B cell (primary cell): ENCODE measurements at regions not wholly inside any gene's neighbourhood (a gene's known extent, or its start where the extent isn't known, plus 50 kb on each side); places are given as distances from the start of the nearest gene placed in this dataset.
"Not testable (repeated sequence)": the region's sequence is repeated elsewhere in the genome, so short reads cannot be mapped to it uniquely, and the experiment has no call there.

ENCODE experiments used
- ATAC-seq: fragments of 200-7000 bp; cut with Tn5 transposase; one replicate; pipeline ENCODE4 v1.10.0; 2021; ENCODE audit warnings: low read depth, mild to moderate bottlenecking, moderate number of reproducible peaks, moderate library complexity
- CTCF ChIA-PET: fragments of 350-600 bp; sonication (Branson Sonifier 250); formaldehyde crosslinking; loops from one replicate; lab custom pipeline; 2021; ENCODE audit warnings: antibody characterized with exemption, inconsistent platforms; lab: Charles Lee
- POLR2A ChIA-PET: fragments of 350-600 bp; sonication (Branson Sonifier 250); formaldehyde crosslinking; loops from one replicate; lab custom pipeline; 2021; ENCODE audit warnings: antibody characterized with exemption; lab: Charles Lee
- DNase-seq: peaks from one replicate; pipeline ENCODE4 v3.0.0; 2013
- H2AFZ ChIP-seq: 2 replicates; pipeline ENCODE4 v1.6.1; 2012; ENCODE audit warnings: mild to moderate bottlenecking, low read depth, low read length; ENCODE audit not compliant: insufficient read depth, poor library complexity, severe bottlenecking
- H3K27ac ChIP-seq, 2 donors: 1 replicate in 1 of 2; 2 replicates in 1 of 2; pipeline ENCODE4 v1.5.1; 2012 to 2013; ENCODE audit warnings: low read length in 2 of 2, mild to moderate bottlenecking in 2 of 2, moderate library complexity in 1 of 2
- H3K27me3 ChIP-seq, 4 experiments: fragments of 200-600 bp in 1 of 4; sonication (generic) in 1 of 4; replicated peaks in 1 of 4; 1 replicate in 2 of 4; 2 replicates in 2 of 4; pipeline versions ENCODE4 v1.6.1 to v1.7.0; 2013 to 2016; ENCODE audit warnings: low read length in 3 of 4, mild to moderate bottlenecking in 2 of 4, mixed read lengths in 1 of 4, moderate library complexity in 1 of 4; ENCODE audit not compliant: insufficient read depth in 4 of 4, control insufficient read depth in 3 of 4; ENCODE audit errors: control extremely low read depth in 1 of 4
- H3K36me3 ChIP-seq, 2 experiments: replicated peaks in 1 of 2; 1 replicate in 1 of 2; 2 replicates in 1 of 2; pipeline versions ENCODE4 v1.6.1 to v1.7.1; 2013; ENCODE audit warnings: low read length in 1 of 2; ENCODE audit not compliant: insufficient read depth in 2 of 2, control insufficient read depth in 1 of 2; ENCODE audit errors: control extremely low read depth in 1 of 2, extremely low read depth in 1 of 2
- H3K4me1 ChIP-seq, 2 donors: fragments of 200-600 bp in 1 of 2; sonication (generic) in 1 of 2; 1 replicate in 1 of 2; 2 replicates in 1 of 2; pipeline versions ENCODE4 v1.5.1 to v1.6.1; 2013 to 2017; ENCODE audit warnings: low read length in 2 of 2; ENCODE audit not compliant: control insufficient read depth in 2 of 2, insufficient read depth in 2 of 2
- H3K4me2 ChIP-seq: replicated peaks from 2 replicates; pipeline ENCODE3; 2012; ENCODE audit warnings: mild to moderate bottlenecking, low read depth, low read length; ENCODE audit not compliant: poor library complexity, severe bottlenecking
- H3K4me3 ChIP-seq, 5 experiments: fragments of 200-600 bp in 1 of 5; sonication (generic) in 1 of 5; 1 replicate in 3 of 5; 2 replicates in 2 of 5; pipeline versions ENCODE4 v1.5.1 to v1.7.0; 2011 to 2016; ENCODE audit warnings: low read length in 4 of 5, mild to moderate bottlenecking in 4 of 5, low read depth in 2 of 5, control low read depth in 1 of 5, moderate library complexity in 1 of 5; ENCODE audit not compliant: insufficient read depth in 1 of 5; ENCODE audit errors: control extremely low read depth in 1 of 5, extremely low read depth in 1 of 5
- H3K79me2 ChIP-seq: fragments of 200-600 bp; sonication (generic); one replicate; pipeline ENCODE4 v1.6.0; 2016; ENCODE audit warnings: low read length; ENCODE audit not compliant: control insufficient read depth, insufficient read depth
- H3K9ac ChIP-seq: fragments of 200-600 bp; sonication (generic); 2 replicates; pipeline ENCODE4 v1.6.1; 2017; ENCODE audit warnings: mild to moderate bottlenecking, low read length, moderate library complexity
- H3K9me3 ChIP-seq, 3 donors: one replicate each; pipeline versions ENCODE4 v1.6.1 to v1.7.1; 2013; ENCODE audit warnings: low read length in 2 of 3; ENCODE audit not compliant: control insufficient read depth in 2 of 3, insufficient read depth in 1 of 3; ENCODE audit errors: control extremely low read depth in 1 of 3
- H4K20me1 ChIP-seq: 2 replicates; pipeline ENCODE4 v1.6.0; 2012; ENCODE audit warnings: mild to moderate bottlenecking, low read length; ENCODE audit not compliant: insufficient read depth, control insufficient read depth, poor library complexity, severe bottlenecking
- H3K27ac Mint-ChIP-seq: one replicate; pipeline ENCODE4 v1.8.0; 2021; ENCODE audit warnings: mixed read lengths
- H3K27me3 Mint-ChIP-seq: one replicate; pipeline ENCODE4 v1.8.0; 2021; ENCODE audit warnings: mixed read lengths
- H3K4me1 Mint-ChIP-seq: one replicate; pipeline ENCODE4 v1.8.0; 2021; ENCODE audit warnings: mixed read lengths
- H3K4me3 Mint-ChIP-seq: one replicate; pipeline ENCODE4 v1.8.0; 2021; ENCODE audit warnings: mixed read lengths
- H3K9me3 Mint-ChIP-seq: one replicate; pipeline ENCODE4 v1.8.0; 2022; ENCODE audit warnings: mixed read lengths; ENCODE audit not compliant: insufficient read depth
- CTCF ChIP-seq: fragments of 200-600 bp; IDR thresholded peaks from one replicate; pipeline ENCODE4 v1.8.0; 2022; ENCODE audit warnings: antibody characterized with exemption, mild to moderate bottlenecking
- EZH2 ChIP-seq: IDR thresholded peaks from 2 replicates; pipeline ENCODE4 v1.6.1; 2012; ENCODE audit warnings: borderline replicate concordance, low read depth, mild to moderate bottlenecking, moderate library complexity, low read length; ENCODE audit not compliant: insufficient read depth, poor library complexity, severe bottlenecking
- WGBS: methylation state at CpG from one replicate; pipeline ENCODE4 v1.1.5; 2013; ENCODE audit warnings: missing lambda C conversion rate; ENCODE audit not compliant: insufficient coverage; 5-methylcytosine and 5-hydroxymethylcytosine counted together
- intact Hi-C: fragments of 100-400 bp; cut with micrococcal nuclease; formaldehyde crosslinking; loops from one replicate; pipeline ENCODE4 v1.10.0; 2022

- Histone ChIP-seq H3K27ac (no peak overlapping the region), H2AFZ (no peak overlapping the region), H3K79me2 (no peaks in the 10 kb centered on the region), H3K27me3 (no peaks in the 10 kb centered on the region), H3K9me3 (no peaks in the 10 kb centered on the region), H3K9ac (no peak overlapping the region), H3K4me2 (no peak overlapping the region), H3K4me3 (no peak overlapping the region), H3K36me3 (no peaks in the 10 kb centered on the region), H4K20me1 (no peaks in the 10 kb centered on the region), H3K4me1 (no peaks in the 10 kb centered on the region)
- H3K4me3 Mint-ChIP-seq, result no peak overlapping the region
- DNase-seq, result no peak
- POLR2A ChIA-PET, result no interaction called here
- no peaks in the 10 kb centered on the region for H3K27me3 Mint-ChIP-seq
- H3K4me1 Mint-ChIP-seq, result no peaks in the 10 kb centered on the region
- no CpG with 5 or more reads among the region's 2 CpGs for WGBS
- intact Hi-C loops, result no loop called here
- ATAC-seq, result no peak
- H3K9me3 Mint-ChIP-seq, result peaks cover 3% of the 10 kb centered on the region
- CTCF ChIA-PET, result no interaction called here
- TF ChIP-seq EZH2 (no peak), CTCF (no peak)
- no peak overlapping the region for H3K27ac Mint-ChIP-seq
These were observed 382.7 kb upstream of the NPAP1 start for GRCh38 chr15:24292837-24293236.

GRCh38 chr15:24300804-24301368 is 374.7 kb upstream of the NPAP1 start:
- ATAC-seq, CTCF ChIA-PET, H3K36me3 ChIP-seq, H2AFZ ChIP-seq, H3K79me2 ChIP-seq, H3K4me1 Mint-ChIP-seq, POLR2A ChIA-PET, H3K4me3 ChIP-seq, H3K27me3 Mint-ChIP-seq, DNase-seq, H3K27ac ChIP-seq, H3K4me3 Mint-ChIP-seq, intact Hi-C loops, H3K4me2 ChIP-seq, H3K27ac Mint-ChIP-seq, H3K9me3 Mint-ChIP-seq, H3K27me3 ChIP-seq, H3K9ac ChIP-seq, H4K20me1 ChIP-seq, H3K4me1 ChIP-seq, H3K9me3 ChIP-seq: not testable (repeated sequence)
- WGBS, result 73% methylated on average over 6 of the region's 8 CpGs

GRCh38 chr15:24301999-24302398 is 373.6 kb upstream of the NPAP1 start:
- H3K9ac ChIP-seq, H3K4me1 Mint-ChIP-seq, H3K27ac Mint-ChIP-seq, H3K27me3 Mint-ChIP-seq, DNase-seq, CTCF ChIA-PET, H3K4me1 ChIP-seq, H2AFZ ChIP-seq, intact Hi-C loops, H3K36me3 ChIP-seq, H3K9me3 ChIP-seq, H3K79me2 ChIP-seq, H3K4me3 Mint-ChIP-seq, H3K27ac ChIP-seq, H3K4me3 ChIP-seq, H3K27me3 ChIP-seq, H4K20me1 ChIP-seq, POLR2A ChIA-PET, H3K4me2 ChIP-seq, H3K9me3 Mint-ChIP-seq, ATAC-seq: not testable (repeated sequence)
- WGBS, result no CpG with 5 or more reads among the region's 1 CpG
